ENCODE measurements at regions not wholly inside any gene's neighbourhood (a gene's known extent, or its start where the extent isn't known, plus 50 kb on each side); places are given as distances from the start of the nearest gene placed in this dataset.

DNA sequence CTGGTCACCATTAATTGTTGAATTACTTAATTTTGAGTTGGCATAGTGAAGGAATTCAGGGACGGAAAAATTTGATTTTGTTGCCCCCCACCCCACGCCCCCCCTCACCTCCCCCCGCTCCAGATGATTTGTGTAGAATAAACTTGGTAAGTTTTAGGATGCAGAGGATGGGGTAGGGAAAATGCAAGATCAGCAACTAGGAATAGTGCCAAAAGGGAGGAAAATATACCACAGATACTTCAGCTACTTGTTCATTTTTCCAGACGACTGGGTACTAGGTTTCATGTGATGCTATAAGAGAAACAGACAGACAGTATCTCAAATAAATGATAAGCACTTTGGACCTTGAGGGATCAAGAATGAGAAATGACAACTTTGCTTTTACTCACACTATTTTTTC, 862.2 kb upstream of the SEMA6A start:
- no peak for DNase-seq
- H3K4me3 Mint-ChIP-seq: no peak overlapping the region
- H3K4me1 Mint-ChIP-seq: no peaks in the 10 kb centered on the region
- H3K9me3 Mint-ChIP-seq: peaks cover 2% of the 10 kb centered on the region
- H3K36me3 Mint-ChIP-seq: no peaks in the 10 kb centered on the region
- H3K27ac Mint-ChIP-seq: no peak overlapping the region
- CTCF ChIA-PET: no interaction called here
- no peaks in the 10 kb centered on the region for H3K27me3 Mint-ChIP-seq

- no peak overlapping the region for H3K4me3 Mint-ChIP-seq
- no peaks in the 10 kb centered on the region for H3K36me3 Mint-ChIP-seq
- H3K4me1 Mint-ChIP-seq: no peaks in the 10 kb centered on the region
- no peak overlapping the region for H3K27ac Mint-ChIP-seq
- peaks cover 2% of the 10 kb centered on the region for H3K9me3 Mint-ChIP-seq
- H3K27me3 Mint-ChIP-seq: no peaks in the 10 kb centered on the region
- DNase-seq: no peak
- CTCF ChIA-PET: no interaction called here
Observed at GRCh38 chr5:117435203-117435602, 860.6 kb upstream of the SEMA6A start.

DNA sequence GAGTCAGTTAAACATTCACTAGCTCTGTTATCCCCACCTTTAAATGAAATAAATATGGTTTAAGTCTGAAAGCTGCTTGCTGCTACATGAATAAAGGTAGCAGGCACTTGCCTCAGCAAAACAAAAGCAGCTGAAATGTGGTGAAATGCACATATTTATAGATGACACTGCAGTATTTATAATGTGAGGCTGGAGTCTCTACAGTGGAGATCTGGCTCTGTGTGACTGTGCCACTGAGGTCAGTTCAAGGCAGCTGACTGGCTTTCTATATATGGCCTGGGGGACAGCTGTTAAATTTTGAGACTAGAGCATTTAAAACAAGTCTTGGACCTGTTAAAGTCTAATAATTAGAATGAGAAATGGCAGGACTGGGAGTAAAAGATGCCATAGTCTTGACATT, 859.6 kb upstream of the SEMA6A start:
- H3K27ac Mint-ChIP-seq: no peak overlapping the region
- H3K4me1 Mint-ChIP-seq: no peaks in the 10 kb centered on the region
- H3K9me3 Mint-ChIP-seq: peaks cover 2% of the 10 kb centered on the region
- H3K27me3 Mint-ChIP-seq: no peaks in the 10 kb centered on the region
- DNase-seq: no peak
- H3K36me3 Mint-ChIP-seq: no peaks in the 10 kb centered on the region
- H3K4me3 Mint-ChIP-seq: no peak overlapping the region
- CTCF ChIA-PET: no interaction called here

DNA sequence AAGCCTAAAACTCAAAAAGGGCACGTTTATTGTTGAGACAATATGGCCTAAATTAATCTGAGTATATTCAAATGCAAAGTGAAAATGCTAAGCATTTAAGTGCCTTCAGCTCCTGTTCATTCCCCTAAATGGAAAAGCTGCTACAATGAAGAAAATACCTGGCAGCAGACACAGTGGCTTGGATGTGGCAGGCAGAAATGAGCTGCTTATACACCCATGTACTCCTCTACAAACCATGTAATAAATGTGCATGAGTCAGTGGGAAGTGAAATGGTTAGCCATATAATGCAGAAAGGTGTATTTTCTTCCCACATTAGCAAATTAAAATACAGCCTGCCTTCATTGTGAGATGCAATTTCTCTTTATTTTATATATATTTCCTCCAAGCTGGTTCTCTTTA, 859.2 kb upstream of the SEMA6A start:
- no peaks in the 10 kb centered on the region for H3K27me3 Mint-ChIP-seq
- no peak overlapping the region for H3K27ac Mint-ChIP-seq
- H3K4me3 Mint-ChIP-seq: no peak overlapping the region
- peaks cover 2% of the 10 kb centered on the region for H3K9me3 Mint-ChIP-seq
- DNase-seq: no peak
- H3K36me3 Mint-ChIP-seq: no peaks in the 10 kb centered on the region
- H3K4me1 Mint-ChIP-seq: no peaks in the 10 kb centered on the region
- CTCF ChIA-PET: no interaction called here

GRCh38 chr5:117431091-117431490, 856.5 kb upstream of the SEMA6A start:
- CTCF ChIA-PET: no interaction called here
- H3K4me1 Mint-ChIP-seq: no peaks in the 10 kb centered on the region
- H3K27ac Mint-ChIP-seq: no peak overlapping the region
- H3K4me3 Mint-ChIP-seq: no peak overlapping the region
- no peak for DNase-seq
- H3K9me3 Mint-ChIP-seq: no peaks in the 10 kb centered on the region
- no peaks in the 10 kb centered on the region for H3K27me3 Mint-ChIP-seq
- no peaks in the 10 kb centered on the region for H3K36me3 Mint-ChIP-seq

GRCh38 chr5:117425163-117425562, 850.5 kb upstream of the SEMA6A start:
- no peaks in the 10 kb centered on the region for H3K27me3 Mint-ChIP-seq
- CTCF ChIA-PET: no interaction called here

GRCh38 chr5:117424559-117424958, 849.9 kb upstream of the SEMA6A start:
- Mint-ChIP-seq H3K36me3 (no peaks in the 10 kb centered on the region), H3K4me3 (no peak overlapping the region), H3K4me1 (no peaks in the 10 kb centered on the region), H3K27ac (no peak overlapping the region), H3K27me3 (no peaks in the 10 kb centered on the region), H3K9me3 (peaks cover 3% of the 10 kb centered on the region)
- CTCF ChIA-PET: no interaction called here
- DNase-seq: no peak

More at GRCh38 chr5:117425163-117425562, 850.5 kb upstream of the SEMA6A start:
- Mint-ChIP-seq H3K4me3 (no peak overlapping the region), H3K9me3 (peaks cover 3% of the 10 kb centered on the region), H3K36me3 (no peaks in the 10 kb centered on the region), H3K27ac (no peak overlapping the region), H3K4me1 (no peaks in the 10 kb centered on the region)
- no peak for DNase-seq

GRCh38 chr5:117417501-117417900, 842.9 kb upstream of the SEMA6A start:
- no peaks in the 10 kb centered on the region for H3K27me3 Mint-ChIP-seq
- H3K4me1 Mint-ChIP-seq: no peaks in the 10 kb centered on the region
- H3K36me3 Mint-ChIP-seq: no peaks in the 10 kb centered on the region
- H3K27ac Mint-ChIP-seq: no peak overlapping the region
- H3K9me3 Mint-ChIP-seq: peaks cover 8% of the 10 kb centered on the region
- no peak for DNase-seq
- H3K4me3 Mint-ChIP-seq: no peak overlapping the region
- CTCF ChIA-PET: no interaction called here

GRCh38 chr5:117414926-117415325, 840.3 kb upstream of the SEMA6A start:
- DNase-seq: no peak
- no peaks in the 10 kb centered on the region for H3K27me3 Mint-ChIP-seq
- H3K4me3 Mint-ChIP-seq: no peak overlapping the region
- H3K4me1 Mint-ChIP-seq: no peaks in the 10 kb centered on the region
- peaks cover 4% of the 10 kb centered on the region for H3K9me3 Mint-ChIP-seq
- CTCF ChIA-PET: interaction anchor here (0.6 kb wide), 1 partner anchor 857 kb away, joined by 4 read pairs; no protein-coding TSS in a partner anchor
- no peak overlapping the region for H3K27ac Mint-ChIP-seq
- no peaks in the 10 kb centered on the region for H3K36me3 Mint-ChIP-seq

DNA sequence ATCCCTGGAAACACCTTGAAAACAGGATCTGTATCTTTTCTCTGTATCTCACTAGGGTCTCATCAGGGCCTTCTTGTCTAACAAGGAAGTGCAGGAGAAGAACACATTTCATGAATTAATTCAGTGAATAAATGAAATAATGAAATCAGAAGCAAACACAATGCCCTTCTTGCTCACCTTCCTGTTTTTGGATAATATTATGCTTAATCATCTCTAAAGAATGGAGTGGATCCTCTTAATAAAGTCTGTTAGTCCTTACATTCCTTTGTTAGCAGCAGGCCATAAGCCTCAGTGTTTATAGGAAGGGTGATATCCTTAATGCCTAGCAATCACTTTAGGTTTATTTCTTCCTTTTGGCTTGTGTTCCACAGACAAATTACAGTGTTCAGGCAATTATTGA, 837.1 kb upstream of the SEMA6A start:
- Mint-ChIP-seq H3K27ac (no peak overlapping the region), H3K4me1 (no peaks in the 10 kb centered on the region), H3K4me3 (no peak overlapping the region), H3K9me3 (peaks cover 8% of the 10 kb centered on the region), H3K36me3 (no peaks in the 10 kb centered on the region), H3K27me3 (no peaks in the 10 kb centered on the region)
- DNase-seq: no peak
- CTCF ChIA-PET: no interaction called here

DNA sequence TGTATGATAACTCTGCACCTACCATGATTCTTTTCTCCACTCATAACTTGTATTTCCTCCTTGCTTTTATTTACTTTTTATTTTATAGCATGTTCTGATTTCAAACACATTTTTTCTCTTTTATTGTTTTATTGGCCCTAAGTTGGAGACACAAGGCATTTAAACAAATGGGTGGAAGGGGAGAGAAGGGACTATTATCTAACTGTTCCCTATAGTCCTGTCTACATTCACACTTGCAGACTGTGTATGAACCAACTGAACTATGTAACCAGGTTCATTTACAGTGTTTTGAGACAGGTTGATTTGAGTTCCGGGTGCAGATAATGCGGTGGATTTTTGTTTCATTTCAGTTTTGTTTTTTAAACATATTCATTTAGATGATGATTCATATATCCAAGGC, 830.6 kb upstream of the SEMA6A start:
- CTCF ChIA-PET: no interaction called here
- Mint-ChIP-seq H3K9me3 (peaks cover 3% of the 10 kb centered on the region), H3K36me3 (no peaks in the 10 kb centered on the region), H3K4me1 (no peaks in the 10 kb centered on the region), H3K27me3 (no peaks in the 10 kb centered on the region), H3K4me3 (no peak overlapping the region), H3K27ac (no peak overlapping the region)
- no peak for DNase-seq

DNA sequence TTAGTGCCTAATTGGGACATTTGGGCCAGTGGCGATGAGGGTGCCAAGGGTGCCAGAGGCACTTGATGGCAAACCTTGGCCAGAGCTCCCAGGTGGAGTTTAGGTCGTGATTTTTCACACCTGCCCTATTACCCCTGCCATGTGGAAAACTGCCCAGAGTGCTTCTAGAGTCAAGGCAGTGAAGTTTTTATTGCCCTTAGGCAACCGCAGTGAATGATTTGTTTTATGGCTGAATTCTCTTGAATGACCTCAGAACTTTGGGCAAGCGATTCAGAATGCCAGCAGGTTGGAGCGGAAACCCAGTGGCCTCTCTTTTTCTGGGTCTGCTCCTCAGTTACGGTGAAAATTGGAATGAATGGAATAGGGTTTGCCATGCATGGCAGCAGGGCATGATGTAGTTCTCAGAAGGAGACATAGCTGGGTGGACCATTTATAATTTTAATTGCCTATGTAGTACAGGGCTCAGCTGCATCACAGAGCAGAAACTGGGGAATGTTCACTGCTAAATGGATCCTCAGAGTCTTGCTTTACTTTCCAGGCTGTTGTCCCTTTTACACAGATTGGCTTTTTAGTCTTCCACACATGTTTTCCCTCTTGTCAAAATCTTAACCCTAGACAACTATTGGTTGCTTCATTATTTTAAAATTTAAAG, 820.0 kb upstream of the SEMA6A start:
- no peak overlapping the region for H3K4me3 Mint-ChIP-seq
- CTCF ChIA-PET: no interaction called here
- H3K4me1 Mint-ChIP-seq: no peaks in the 10 kb centered on the region
- no peak for DNase-seq
- no peaks in the 10 kb centered on the region for H3K27me3 Mint-ChIP-seq
- no peaks in the 10 kb centered on the region for H3K9me3 Mint-ChIP-seq
- no peaks in the 10 kb centered on the region for H3K36me3 Mint-ChIP-seq
- no peak overlapping the region for H3K27ac Mint-ChIP-seq

DNA sequence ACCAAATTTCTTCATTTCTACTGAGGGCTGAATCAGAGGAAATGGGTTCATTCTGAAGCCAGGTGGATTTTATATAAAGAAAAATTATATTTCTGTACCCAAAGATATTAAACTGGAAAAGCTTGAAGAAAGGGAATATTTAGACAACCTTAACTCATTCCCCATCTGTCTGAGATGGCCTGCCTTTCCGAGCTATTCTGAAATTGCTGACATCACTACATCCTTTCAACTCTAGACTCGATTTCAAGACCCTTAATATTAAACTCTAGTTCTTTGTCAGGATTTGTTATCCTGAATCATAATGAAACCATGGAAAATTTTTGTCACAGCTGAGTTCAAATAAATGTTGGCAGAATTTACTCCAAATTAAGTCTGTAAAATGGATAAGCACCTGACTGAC, 818.5 kb upstream of the SEMA6A start:
- Mint-ChIP-seq H3K4me3 (no peak overlapping the region), H3K27ac (no peak overlapping the region), H3K36me3 (no peaks in the 10 kb centered on the region), H3K27me3 (no peaks in the 10 kb centered on the region), H3K9me3 (no peaks in the 10 kb centered on the region), H3K4me1 (no peaks in the 10 kb centered on the region)
- CTCF ChIA-PET: no interaction called here
- no peak for DNase-seq

- CTCF ChIA-PET: no interaction called here
- Mint-ChIP-seq H3K4me3 (no peak overlapping the region), H3K36me3 (no peaks in the 10 kb centered on the region), H3K4me1 (no peaks in the 10 kb centered on the region), H3K9me3 (no peaks in the 10 kb centered on the region), H3K27ac (no peak overlapping the region), H3K27me3 (no peaks in the 10 kb centered on the region)
- no peak for DNase-seq
Observed at GRCh38 chr5:117380316-117380715, 805.7 kb upstream of the SEMA6A start.

- H3K27me3 Mint-ChIP-seq: no peaks in the 10 kb centered on the region
- no peak for DNase-seq
- H3K4me3 Mint-ChIP-seq: no peak overlapping the region
- no peaks in the 10 kb centered on the region for H3K4me1 Mint-ChIP-seq
- H3K36me3 Mint-ChIP-seq: no peaks in the 10 kb centered on the region
- CTCF ChIA-PET: no interaction called here
- H3K27ac Mint-ChIP-seq: no peak overlapping the region
- H3K9me3 Mint-ChIP-seq: no peaks in the 10 kb centered on the region
Observed at GRCh38 chr5:117379521-117379920, 804.9 kb upstream of the SEMA6A start.

- Mint-ChIP-seq H3K36me3 (no peaks in the 10 kb centered on the region), H3K4me3 (no peak overlapping the region), H3K9me3 (no peaks in the 10 kb centered on the region), H3K4me1 (no peaks in the 10 kb centered on the region), H3K27me3 (no peaks in the 10 kb centered on the region), H3K27ac (no peak overlapping the region)
- CTCF ChIA-PET: no interaction called here
- DNase-seq: no peak
Observed at GRCh38 chr5:117376748-117377147, 802.1 kb upstream of the SEMA6A start.

Measured in activated naive CD4-positive, alpha-beta T cell treated with anti-CD3 and anti-CD28 coated beads, Interleukin-2, amount 10 ng/mL, durations not matched to agents 7 days and 5 days (primary cell).